Muscle of back (tissue), 3 donors: ENCODE measurements at regions not wholly inside any gene's neighbourhood (a gene's known extent, or its start where the extent isn't known, plus 50 kb on each side); places are given as distances from the start of the nearest gene placed in this dataset.
"Not testable (repeated sequence)": the region's sequence is repeated elsewhere in the genome, so short reads cannot be mapped to it uniquely, and the experiment has no call there.

Experiments used
- DNase-seq, 3 donors: peaks; one replicate each; pipeline versions ENCODE4 v3.0.0 to v3.0.0-alpha.2; 2013

GRCh38 chr7:109757713-109758112 is 1188.0 kb downstream of the DNAJB9 start:
- DNase-seq = no peak

- no peak for DNase-seq
Measured at GRCh38 chr7:109763611-109764010, 1193.9 kb downstream of the DNAJB9 start.

DNA sequence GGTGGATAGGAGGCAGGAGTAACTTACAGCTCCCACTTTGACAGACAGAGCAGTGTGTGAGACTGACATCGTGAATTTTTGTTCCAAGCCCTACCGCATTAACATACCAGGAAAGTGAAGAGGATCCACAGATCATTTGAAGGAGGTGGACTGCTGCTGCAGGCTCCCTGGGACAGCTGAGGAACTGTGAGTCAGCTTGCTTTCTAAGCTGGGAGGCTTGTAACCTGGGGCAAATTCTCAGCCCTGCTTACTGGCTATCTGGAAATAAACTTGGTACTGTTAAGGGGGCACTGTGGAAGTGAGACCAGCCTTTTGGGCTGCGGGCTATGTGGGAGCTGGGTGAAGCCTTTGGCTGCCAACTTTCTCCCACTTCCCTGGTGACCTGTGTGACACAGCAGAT is 1202.5 kb downstream of the DNAJB9 start:
- DNase-seq = peak in 2 of 3 donors; percentile 3 to 6

DNA sequence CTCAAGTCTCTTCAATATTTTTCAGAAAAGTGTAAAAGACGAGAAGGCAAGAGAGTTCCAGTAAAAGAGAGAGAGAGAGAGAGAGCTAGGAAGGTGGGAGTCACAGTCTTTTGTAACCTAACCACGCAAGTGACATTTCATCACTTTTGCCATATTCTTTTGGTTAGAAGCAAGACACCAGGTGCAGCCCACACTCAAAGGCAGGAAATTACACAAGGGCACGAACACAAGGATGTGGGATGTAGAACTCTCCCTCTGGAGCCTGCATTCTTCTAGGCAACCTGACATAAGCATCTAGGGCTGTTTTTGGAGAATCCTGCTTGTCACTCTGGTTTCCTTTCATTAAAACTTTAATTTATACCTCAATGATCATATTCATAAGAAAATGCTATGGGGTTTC is 1213.1 kb downstream of the DNAJB9 start:
- DNase-seq = no peak

DNA sequence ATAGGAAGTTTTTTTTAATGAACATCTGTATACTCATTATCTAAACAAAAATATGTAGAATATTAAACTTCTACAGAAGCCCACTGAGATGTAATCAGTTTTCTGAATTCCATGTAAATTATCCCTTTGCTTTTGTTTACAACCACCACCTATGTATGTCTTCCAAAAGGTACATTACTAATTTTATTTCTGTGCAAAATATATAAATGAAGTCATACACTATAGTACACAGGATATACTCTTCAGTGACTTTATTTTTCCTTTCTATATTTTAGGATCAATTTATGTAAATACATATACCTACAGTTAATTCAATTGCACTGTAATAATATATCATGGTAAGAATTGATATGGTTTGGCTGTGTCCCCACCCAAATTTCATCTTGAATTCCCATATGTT is 1236.9 kb downstream of the DNAJB9 start:
- DNase-seq = no peak

- DNase-seq = no peak
Measured at GRCh38 chr7:109821156-109821555, 1251.5 kb downstream of the DNAJB9 start.

DNA sequence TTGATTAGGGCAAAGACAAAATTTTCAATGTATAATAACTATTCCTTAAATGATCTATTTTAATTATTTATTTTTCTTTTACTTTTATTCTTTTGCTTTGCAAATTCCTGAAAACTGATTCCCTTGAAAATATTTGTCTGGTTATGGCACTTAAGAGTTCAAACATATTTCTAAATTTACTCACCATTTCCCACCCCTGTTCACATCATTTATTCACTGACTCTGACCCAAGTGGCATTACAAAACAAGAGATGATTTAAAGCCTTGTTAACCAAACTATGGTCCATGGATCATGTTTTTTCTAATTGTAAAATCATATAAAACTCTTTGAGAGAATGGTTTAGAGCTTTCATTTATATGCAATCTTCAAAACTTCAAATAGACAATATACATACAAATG is 1256.1 kb upstream of the LRRN3 start:
- no peak for DNase-seq

- DNase-seq = no peak
Measured at GRCh38 chr7:109835577-109835976, 1255.3 kb upstream of the LRRN3 start.

- no peak for DNase-seq
Measured at GRCh38 chr7:109836016-109836415, 1254.9 kb upstream of the LRRN3 start.

- DNase-seq = no peak
Measured at GRCh38 chr7:109842386-109842785, 1248.5 kb upstream of the LRRN3 start.

- peak; percentile 1 to 24 (median 18) for DNase-seq
Measured at GRCh38 chr7:109844362-109844761, 1246.6 kb upstream of the LRRN3 start.

DNA sequence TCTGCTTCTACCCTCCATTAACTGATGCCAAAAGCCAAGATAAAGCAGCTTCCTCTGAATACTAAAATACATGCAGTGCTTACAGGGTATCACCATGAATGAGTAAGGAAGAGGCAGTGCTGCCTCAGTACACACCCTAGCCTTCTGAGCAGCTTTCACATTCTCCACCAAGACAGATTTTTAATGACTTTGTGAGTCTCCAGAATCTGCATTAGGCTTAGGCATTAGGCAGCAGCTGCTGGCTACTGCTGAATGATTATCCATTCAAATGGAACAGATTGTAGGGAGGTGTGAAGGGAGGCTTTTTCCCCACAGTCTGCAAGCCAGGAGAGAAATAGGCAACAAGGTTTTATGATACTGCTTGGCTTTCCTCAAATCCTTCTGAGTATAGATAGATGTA is 1226.7 kb upstream of the LRRN3 start:
- DNase-seq = no peak

GRCh38 chr7:109868215-109868860 is 1222.6 kb upstream of the LRRN3 start:
- DNase-seq = no peak

GRCh38 chr7:109873296-109873695 is 1217.6 kb upstream of the LRRN3 start:
- DNase-seq = peak in 1 of 3 donors; percentile 22

GRCh38 chr7:109879287-109879828 is 1211.6 kb upstream of the LRRN3 start:
- DNase-seq = no peak

- DNase-seq = no peak
Measured at GRCh38 chr7:109890622-109891021, 1200.3 kb upstream of the LRRN3 start.

DNA sequence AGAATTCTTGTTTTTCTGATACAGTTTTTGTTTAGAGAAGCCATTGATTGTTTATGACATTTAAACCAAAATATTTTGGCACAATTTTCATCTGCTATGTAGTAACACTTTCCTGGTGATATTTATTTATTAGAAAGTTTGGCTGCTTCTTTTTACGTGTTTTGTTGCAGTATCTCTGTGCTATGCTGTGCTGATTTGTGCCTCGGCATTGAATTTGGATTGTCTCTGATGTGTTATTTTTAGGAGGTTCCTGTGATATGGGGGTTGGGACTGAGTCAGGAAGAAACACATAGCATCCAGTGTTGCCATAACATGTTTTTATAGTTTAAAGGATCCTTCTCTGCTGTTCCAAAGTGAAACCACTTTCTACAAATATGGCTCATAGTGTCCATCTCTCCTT is 1197.7 kb upstream of the LRRN3 start:
- DNase-seq = no peak

- no peak for DNase-seq
Measured at GRCh38 chr7:109895536-109895935, 1195.4 kb upstream of the LRRN3 start.

DNA sequence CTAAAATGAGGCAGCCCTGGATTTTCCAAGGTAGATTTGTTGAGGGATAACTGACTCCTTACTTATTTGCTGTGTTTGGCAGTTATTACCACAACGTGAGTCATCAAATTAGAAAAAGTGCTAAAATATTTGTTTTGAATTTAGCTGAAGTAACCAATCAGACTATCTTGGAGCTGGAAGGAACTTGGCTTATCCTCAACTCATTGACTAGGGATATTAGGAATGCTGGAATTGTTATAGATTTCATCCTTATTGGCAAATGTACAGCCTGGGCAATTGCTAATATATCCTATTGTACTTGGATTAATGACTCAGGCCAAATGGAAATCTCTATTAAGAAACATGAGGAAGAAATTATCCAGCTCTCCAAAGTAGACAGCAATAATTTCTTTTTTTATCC is 1189.0 kb upstream of the LRRN3 start:
- DNase-seq = peak; percentile 52 to 76 (median 75)

- not testable (repeated sequence) for DNase-seq
Measured at GRCh38 chr7:109905368-109906065, 1185.4 kb upstream of the LRRN3 start.

DNA sequence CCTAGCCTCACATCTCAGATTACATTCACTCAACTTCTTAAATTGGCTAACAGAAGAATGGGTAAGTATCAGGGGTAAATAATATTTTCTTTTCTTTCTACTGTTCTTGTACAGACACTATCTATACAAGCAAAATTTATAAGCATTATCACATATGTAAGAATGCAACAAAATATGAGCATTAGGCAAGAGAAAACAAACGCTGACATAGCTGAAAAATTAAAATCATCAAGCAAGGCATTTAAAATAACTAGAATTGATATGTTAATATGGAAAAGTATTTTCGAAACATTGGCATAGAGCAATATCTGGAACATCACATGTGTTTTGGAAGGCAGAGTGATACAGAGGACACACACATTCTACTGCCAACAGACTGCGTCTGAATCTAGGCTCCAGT is 1175.3 kb upstream of the LRRN3 start:
- no peak for DNase-seq

- peak in 1 of 3 donors; percentile 23 for DNase-seq
Measured at GRCh38 chr7:109926738-109927137, 1164.2 kb upstream of the LRRN3 start.

DNA sequence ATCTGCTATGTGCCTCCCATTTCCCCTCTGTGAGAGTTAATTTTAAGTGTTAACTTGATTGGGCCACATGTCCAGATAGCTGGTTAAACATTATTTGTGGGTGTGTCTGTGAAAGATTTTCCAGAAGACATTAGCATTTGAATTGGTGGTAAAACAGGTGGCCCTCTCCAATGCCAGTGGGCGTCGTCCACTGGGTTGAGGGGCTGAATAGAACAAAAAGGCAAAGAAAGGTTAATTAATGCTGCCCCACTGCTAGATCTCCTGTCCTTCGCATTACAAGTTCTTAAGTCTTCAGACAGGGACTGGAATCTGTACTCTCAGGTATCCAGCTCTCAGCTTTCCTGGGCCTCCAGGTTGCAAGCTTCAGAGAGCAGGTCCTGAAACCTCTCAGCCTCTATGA is 1160.9 kb upstream of the LRRN3 start:
- no peak for DNase-seq
